ENCODE measurements at regions not wholly inside any gene's neighbourhood (a gene's known extent, or its start where the extent isn't known, plus 50 kb on each side); places are given as distances from the start of the nearest gene placed in this dataset.

DNA sequence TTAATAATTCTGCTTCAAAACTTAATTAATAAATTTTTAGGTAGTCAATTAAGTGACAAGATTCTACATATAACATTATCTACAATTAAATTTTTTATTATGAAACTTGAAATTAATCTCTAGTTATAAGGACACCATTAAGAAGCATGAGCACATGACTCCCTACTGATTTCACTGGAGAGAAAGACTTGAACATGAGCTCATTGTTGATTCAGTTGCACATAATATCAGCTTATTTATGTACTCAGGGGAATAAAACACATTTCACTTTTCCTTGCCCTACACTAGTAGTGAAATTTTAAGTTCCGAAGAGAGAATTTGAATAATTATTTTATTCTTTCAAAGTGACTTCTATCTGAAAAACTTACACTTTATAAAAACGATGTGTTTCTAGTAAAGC lies 370.2 kb upstream of the EPHA7 start:
- intact Hi-C loops (cut with micrococcal nuclease) = no loop called here
- H4K20me1 ChIP-seq (ENCODE audit: control insufficient read depth, insufficient read depth, low read length, poor library complexity, severe bottlenecking) = no peaks in the 10 kb centered on the region
- Mint-ChIP-seq H3K27ac (no peak overlapping the region), H3K9me3 (ENCODE audit: insufficient read depth) (peaks cover 2% of the 10 kb centered on the region), H3K27me3 (no peaks in the 10 kb centered on the region), H3K4me1 (no peaks in the 10 kb centered on the region), H3K4me3 (no peak overlapping the region)
- H3K9me3 ChIP-seq (ENCODE audit: control extremely low read depth in 1 of 3, control insufficient read depth in 2 of 3, insufficient read depth in 1 of 3, low read length in 2 of 3) = no peaks in the 10 kb centered on the region
- no peak overlapping the region for H3K4me3 ChIP-seq (ENCODE audit: control extremely low read depth in 1 of 5, extremely low read depth in 1 of 5, insufficient read depth in 1 of 5, low read depth in 2 of 5, low read length in 4 of 5)
- no CpG with 5 or more reads among the region's 2 CpGs for WGBS (ENCODE audit: insufficient coverage)
- H3K27ac ChIP-seq (ENCODE audit: low read length in 2 of 2) = no peak overlapping the region
- ChIA-PET CTCF (no interaction called here), POLR2A (no interaction called here)
- ATAC-seq (ENCODE audit: low read depth) (no peak), DNase-seq (no peak)
- no peak overlapping the region for H3K4me2 ChIP-seq (replicated peaks; ENCODE audit: low read depth, low read length, poor library complexity, severe bottlenecking)
- no peaks in the 10 kb centered on the region for H3K4me1 ChIP-seq (ENCODE audit: control insufficient read depth in 2 of 2, insufficient read depth in 2 of 2, low read length in 2 of 2)
- no peaks in the 10 kb centered on the region for H3K27me3 ChIP-seq (replicated peaks in 1 of 4; ENCODE audit: control extremely low read depth in 1 of 4, control insufficient read depth in 3 of 4, insufficient read depth in 4 of 4, low read length in 3 of 4)
- no peak for TF ChIP-seq EZH2 (IDR thresholded peaks at IDR 0.05; ENCODE audit: borderline replicate concordance, insufficient read depth, low read depth, low read length, poor library complexity, severe bottlenecking)
- TF ChIP-seq, protein P1, sequence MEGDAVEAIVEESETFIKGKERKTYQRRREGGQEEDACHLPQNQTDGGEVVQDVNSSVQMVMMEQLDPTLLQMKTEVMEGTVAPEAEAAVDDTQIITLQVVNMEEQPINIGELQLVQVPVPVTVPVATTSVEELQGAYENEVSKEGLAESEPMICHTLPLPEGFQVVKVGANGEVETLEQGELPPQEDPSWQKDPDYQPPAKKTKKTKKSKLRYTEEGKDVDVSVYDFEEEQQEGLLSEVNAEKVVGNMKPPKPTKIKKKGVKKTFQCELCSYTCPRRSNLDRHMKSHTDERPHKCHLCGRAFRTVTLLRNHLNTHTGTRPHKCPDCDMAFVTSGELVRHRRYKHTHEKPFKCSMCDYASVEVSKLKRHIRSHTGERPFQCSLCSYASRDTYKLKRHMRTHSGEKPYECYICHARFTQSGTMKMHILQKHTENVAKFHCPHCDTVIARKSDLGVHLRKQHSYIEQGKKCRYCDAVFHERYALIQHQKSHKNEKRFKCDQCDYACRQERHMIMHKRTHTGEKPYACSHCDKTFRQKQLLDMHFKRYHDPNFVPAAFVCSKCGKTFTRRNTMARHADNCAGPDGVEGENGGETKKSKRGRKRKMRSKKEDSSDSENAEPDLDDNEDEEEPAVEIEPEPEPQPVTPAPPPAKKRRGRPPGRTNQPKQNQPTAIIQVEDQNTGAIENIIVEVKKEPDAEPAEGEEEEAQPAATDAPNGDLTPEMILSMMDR (IDR thresholded peaks at IDR 0.05) = no peak
- H3K9ac ChIP-seq (ENCODE audit: low read length) = no peak overlapping the region
- H3K36me3 ChIP-seq (replicated peaks in 1 of 2; ENCODE audit: control extremely low read depth in 1 of 2, control insufficient read depth in 1 of 2, extremely low read depth in 1 of 2, insufficient read depth in 2 of 2, low read length in 1 of 2) = no peaks in the 10 kb centered on the region
- H2AFZ ChIP-seq (ENCODE audit: insufficient read depth, low read depth, low read length, poor library complexity, severe bottlenecking) = no peak overlapping the region
- no peaks in the 10 kb centered on the region for H3K79me2 ChIP-seq (ENCODE audit: control insufficient read depth, insufficient read depth, low read length)

DNA sequence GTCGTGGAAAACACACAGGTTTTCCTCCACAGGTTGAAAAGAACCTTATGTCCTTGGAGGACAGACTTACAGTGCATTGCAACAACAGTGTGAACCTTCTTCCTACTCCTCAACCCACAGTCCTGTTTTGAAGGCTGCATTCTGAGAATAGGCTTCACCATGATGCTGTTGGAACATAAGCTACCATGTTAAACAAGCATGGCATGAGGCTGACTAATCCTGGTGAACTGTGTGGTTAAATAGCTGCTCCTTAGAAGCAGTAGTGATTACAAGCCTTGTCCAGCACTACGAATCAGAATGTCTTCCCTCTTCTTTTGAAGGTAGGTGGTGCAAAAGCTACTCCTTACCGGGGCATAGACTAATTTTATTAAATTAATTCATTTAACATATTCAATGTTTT lies 368.5 kb upstream of the EPHA7 start:
- H4K20me1 ChIP-seq (ENCODE audit: control insufficient read depth, insufficient read depth, low read length, poor library complexity, severe bottlenecking) = no peaks in the 10 kb centered on the region
- Mint-ChIP-seq H3K27ac (no peak overlapping the region), H3K4me3 (no peak overlapping the region), H3K4me1 (no peaks in the 10 kb centered on the region), H3K9me3 (ENCODE audit: insufficient read depth) (peaks cover 2% of the 10 kb centered on the region), H3K27me3 (no peaks in the 10 kb centered on the region)
- no peak overlapping the region for H3K4me3 ChIP-seq (ENCODE audit: control extremely low read depth in 1 of 5, extremely low read depth in 1 of 5, insufficient read depth in 1 of 5, low read depth in 2 of 5, low read length in 4 of 5)
- TF ChIP-seq, protein P1 (IDR thresholded peaks at IDR 0.05) = no peak
- no peak for TF ChIP-seq EZH2 (IDR thresholded peaks at IDR 0.05; ENCODE audit: borderline replicate concordance, insufficient read depth, low read depth, low read length, poor library complexity, severe bottlenecking)
- CTCF ChIA-PET = no interaction called here
- WGBS (ENCODE audit: insufficient coverage) = 33% methylated on average over 1 of the region's 3 CpGs
- ATAC-seq (ENCODE audit: low read depth) = no peak
- POLR2A ChIA-PET = no interaction called here
- H3K4me2 ChIP-seq (replicated peaks; ENCODE audit: low read depth, low read length, poor library complexity, severe bottlenecking) = no peak overlapping the region
- no peak overlapping the region for H3K9ac ChIP-seq (ENCODE audit: low read length)
- H3K79me2 ChIP-seq (ENCODE audit: control insufficient read depth, insufficient read depth, low read length) = no peaks in the 10 kb centered on the region
- H3K9me3 ChIP-seq (ENCODE audit: control extremely low read depth in 1 of 3, control insufficient read depth in 2 of 3, insufficient read depth in 1 of 3, low read length in 2 of 3) = no peaks in the 10 kb centered on the region
- intact Hi-C loops (cut with micrococcal nuclease) = no loop called here
- no peak overlapping the region for H3K27ac ChIP-seq (ENCODE audit: low read length in 2 of 2)
- no peaks in the 10 kb centered on the region for H3K36me3 ChIP-seq (replicated peaks in 1 of 2; ENCODE audit: control extremely low read depth in 1 of 2, control insufficient read depth in 1 of 2, extremely low read depth in 1 of 2, insufficient read depth in 2 of 2, low read length in 1 of 2)
- no peak for DNase-seq
- H3K27me3 ChIP-seq (replicated peaks in 1 of 4; ENCODE audit: control extremely low read depth in 1 of 4, control insufficient read depth in 3 of 4, insufficient read depth in 4 of 4, low read length in 3 of 4) = no peaks in the 10 kb centered on the region
- no peaks in the 10 kb centered on the region for H3K4me1 ChIP-seq (ENCODE audit: control insufficient read depth in 2 of 2, insufficient read depth in 2 of 2, low read length in 2 of 2)
- H2AFZ ChIP-seq (ENCODE audit: insufficient read depth, low read depth, low read length, poor library complexity, severe bottlenecking) = no peak overlapping the region

Data from B cell (primary cell).